NCI-H2196 (cell line): ENCODE measurements at regions not wholly inside any gene's neighbourhood (a gene's known extent, or its start where the extent isn't known, plus 50 kb on each side); places are given as distances from the start of the nearest gene placed in this dataset.

ENCODE experiments used
- DNase-seq: peaks from one replicate; lab custom pipeline; 2025; ENCODE audit not compliant: unreplicated experiment; lab: John Stamatoyannopoulos, UW

DNA sequence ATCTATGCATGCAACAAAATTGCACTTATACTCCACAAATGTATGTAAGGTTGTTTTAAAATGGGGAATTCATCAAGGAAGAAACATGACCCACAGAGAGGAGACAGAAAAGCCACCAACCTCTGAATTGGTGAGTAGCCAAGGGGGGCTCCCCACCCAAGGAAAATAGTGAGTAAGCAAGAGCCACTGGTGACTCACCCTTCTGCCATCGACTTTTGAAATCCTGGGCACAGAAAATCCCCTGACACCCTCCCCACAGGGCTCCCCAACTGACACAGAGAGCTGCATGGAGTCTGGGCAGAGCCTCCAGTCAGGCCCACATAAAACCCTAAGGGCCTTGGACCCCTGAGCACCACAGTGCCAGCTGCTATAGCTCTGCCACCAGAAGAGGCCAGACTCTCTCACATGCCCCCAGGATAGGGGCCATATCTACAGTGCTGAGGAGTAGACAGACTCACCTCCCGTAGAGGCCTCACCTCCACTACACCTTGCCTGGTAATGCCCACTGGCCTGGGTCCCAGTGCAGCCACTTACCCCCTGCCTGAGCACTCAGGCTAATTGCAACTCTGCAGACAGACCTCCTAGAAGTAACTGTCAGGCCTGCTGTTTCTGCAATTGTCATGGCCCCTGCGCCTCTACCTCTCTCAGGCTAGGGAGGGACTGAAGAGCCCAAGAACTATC is 244.7 kb upstream of the WSB1 start:
- no peak for DNase-seq

DNA sequence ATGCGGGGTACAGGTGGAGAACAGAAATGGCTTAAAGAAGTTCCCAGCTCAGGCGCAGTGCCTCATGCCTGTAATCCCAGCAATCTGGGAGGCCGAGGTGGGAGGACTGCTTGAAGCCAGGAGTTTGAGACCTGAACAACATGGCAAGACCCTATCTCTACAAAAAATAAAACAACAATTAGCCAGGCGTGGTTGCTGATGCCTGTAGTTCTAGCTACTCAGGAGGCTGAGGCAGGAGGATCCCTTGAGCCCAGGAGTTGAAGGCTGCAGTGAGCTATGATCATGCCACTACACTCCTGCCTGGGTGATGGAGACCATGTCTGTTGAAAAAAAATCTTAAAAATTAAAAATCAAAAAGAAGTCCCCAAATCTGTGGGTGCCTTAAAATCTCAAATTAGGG is 228.3 kb upstream of the WSB1 start:
- DNase-seq: no peak

DNA sequence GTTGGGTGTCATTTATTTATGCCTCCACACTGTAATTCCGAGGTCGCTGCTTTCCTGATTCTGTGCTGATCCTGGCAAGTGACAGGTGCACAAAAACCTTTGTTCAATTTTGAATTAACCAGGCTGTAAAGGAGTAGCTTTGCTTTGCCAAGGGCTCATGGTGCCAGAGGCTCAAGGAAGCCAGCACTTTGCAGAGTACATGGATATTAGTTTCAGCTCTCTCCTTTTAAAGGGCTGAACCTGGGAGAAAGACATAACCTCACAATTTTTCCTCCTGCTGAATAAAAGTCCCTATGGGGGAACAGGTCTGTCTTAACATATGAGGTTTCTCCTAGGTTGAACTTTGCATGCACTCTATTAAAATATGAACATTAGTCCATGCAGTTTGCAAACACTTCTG is 227.6 kb upstream of the WSB1 start:
- DNase-seq: no peak

DNA sequence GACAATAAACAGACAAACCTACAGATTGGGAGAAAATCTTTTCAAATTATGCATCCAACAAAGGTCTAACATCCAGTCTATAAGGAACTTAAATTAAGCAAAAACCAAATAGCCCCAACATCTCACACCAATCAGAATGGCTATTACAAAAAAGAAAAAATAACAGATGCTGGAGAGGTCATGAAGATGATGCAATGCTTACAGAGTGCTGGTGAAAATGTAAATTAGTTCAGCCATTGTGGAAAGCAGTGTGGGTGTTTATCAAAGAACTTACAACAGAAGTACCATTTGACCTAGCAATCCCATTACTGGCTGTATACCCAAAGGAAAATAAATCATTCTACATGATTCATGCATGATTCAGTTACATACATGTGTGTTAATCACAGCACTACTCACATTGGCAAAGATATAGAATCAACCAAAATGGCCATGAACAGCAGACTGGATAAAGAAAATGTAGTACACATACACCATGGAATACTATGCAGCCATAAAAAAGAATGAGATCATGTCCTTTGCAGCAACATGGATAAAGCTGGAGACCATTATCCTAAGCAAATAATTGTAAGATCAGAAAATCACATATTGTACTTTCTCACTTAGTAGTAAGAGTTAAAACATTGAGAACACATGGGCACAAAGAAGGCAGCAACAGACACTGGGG is 223.9 kb upstream of the WSB1 start:
- no peak for DNase-seq

- DNase-seq: no peak
These were observed 223.1 kb upstream of the WSB1 start for GRCh38 chr17:27070836-27071235.

DNA sequence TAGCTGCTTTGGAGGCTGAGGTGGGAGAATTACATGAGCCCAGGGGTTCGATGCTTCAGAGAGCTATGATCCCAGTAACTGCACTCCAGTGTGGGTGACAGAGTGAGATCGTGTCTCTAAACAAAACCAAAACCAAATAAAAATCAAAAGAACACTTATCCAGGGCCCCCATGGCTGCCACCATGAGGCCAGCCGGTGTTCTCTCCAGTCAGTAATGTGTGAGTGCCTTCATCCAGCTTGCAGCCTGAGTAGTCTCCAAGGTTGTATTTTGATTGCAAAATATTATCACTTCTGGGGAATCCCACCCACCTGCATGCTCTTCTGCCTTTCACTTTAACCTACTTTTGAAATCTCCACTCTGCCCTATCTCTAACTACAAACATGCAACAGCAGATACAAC is 221.0 kb upstream of the WSB1 start:
- no peak for DNase-seq

- DNase-seq: no peak
These were observed 217.1 kb upstream of the WSB1 start for GRCh38 chr17:27076814-27077213.

- no peak for DNase-seq
These were observed 215.6 kb upstream of the WSB1 start for GRCh38 chr17:27078296-27078695.

- DNase-seq: no peak
These were observed 214.3 kb upstream of the WSB1 start for GRCh38 chr17:27079660-27080059.

GRCh38 chr17:27081002-27081638 is 212.8 kb upstream of the WSB1 start:
- DNase-seq: no peak

GRCh38 chr17:27082023-27082774 is 211.7 kb upstream of the WSB1 start:
- DNase-seq: no peak

- DNase-seq: no peak
These were observed 211.1 kb upstream of the WSB1 start for GRCh38 chr17:27082775-27083154.

DNA sequence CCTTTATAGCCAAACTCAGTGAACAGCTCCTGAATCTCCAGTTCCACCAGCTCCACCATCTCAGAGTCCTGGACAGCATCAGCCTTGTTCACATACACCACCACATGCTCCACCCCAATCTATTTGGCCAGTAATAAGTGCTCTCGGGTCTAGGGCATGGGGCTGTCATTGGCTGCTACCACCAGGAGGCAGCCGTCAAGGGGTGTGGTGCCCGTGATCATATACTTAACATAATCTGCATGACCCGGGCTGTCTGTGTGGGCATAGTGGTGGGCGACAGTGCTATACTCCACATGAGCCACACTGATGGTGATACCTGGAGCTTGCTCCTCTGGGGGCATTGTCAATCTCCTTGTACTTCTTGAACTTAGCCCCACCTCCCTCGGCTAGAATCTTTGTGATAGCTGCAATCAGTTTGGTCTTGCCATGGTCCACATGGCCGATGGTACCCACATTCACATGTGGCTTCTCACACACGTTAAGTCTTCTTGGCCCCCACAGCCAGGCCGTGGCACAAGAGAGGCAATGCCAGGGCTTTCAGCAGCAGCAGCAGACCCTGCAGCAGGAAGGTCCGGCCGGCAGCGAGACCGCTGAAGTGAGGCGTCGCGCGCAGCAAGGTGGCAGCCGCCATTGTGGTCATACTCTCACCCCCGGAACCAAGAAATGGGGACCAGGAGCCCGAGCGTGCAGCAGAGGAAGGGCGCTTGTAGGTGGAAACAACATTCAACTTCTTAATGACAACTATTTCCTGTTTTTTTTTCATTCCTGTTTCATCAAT is 210.3 kb upstream of the WSB1 start:
- no peak for DNase-seq

DNA sequence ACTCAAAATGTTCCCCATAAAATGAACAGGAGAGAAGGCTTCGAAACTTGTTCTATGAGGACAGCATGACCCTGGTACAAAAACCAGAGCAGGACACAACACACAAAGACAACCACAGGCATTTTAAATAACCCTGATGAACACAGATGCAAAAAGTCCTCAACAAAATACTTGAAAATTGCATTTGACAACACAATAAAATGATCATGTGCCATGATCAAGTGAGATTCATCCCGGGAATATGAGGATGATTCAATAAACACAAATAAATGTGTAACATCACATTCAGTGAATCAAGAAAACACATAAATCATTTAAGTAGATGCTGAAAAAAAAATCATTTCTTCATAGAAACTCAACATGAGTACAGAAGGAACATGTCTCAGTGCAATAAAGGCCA is 208.4 kb upstream of the WSB1 start:
- no peak for DNase-seq

DNA sequence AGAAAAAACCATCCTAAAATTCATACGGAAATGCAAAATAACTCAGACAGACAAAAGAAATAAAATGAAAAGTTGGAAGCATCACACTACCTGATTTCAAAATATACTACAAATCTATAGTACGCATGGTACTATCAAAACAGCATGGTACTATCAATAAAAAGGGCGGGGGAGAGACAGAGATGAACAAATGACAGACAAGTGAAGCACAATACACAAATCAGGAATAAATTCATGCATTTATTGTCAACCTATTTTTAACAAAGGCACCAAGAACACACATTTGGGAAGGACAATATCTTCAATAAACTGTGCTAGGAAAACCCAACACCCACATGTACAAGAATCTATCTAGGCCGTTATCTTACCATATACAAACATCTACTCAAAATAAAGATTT is 207.4 kb upstream of the WSB1 start:
- DNase-seq: no peak

DNA sequence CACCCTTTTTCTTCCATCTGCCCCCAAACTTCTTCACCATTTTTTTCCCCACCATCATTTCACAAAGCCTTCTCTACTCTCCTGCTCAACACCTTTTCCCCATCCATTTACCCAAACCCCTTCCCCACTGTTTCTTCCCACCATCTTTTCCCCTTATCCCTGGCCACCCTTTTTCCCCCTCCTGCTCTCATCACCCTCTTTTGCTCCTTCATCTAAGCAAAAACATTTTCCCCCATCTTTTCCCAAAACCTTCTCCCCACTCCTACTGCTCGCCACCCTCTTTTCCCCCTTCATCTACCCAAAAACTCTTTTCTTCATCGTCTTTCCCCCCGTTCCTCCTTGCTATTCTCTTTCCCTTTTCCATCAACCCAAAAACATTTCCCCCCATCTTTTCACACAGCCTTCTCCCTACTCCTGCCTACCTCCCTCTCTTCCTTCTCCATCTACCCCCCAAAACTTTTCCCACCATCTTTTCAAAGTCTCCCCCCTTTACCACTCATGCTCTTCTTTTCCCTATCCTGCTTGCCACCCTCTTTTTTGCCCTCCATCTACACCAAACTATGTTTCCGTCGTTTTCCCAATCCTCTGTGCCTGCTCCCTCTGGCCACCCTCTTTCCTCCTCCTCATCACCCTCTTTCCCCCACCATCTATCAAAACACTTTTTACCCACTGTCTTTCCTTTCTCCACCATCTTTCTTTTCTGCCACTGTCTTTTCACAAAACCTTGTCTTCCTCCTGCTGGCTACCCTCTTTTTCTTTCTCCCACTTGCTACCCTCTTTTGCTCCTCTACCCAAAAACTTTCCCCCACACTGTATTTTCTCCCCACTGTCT is 205.8 kb upstream of the WSB1 start:
- DNase-seq: no peak

GRCh38 chr17:27088767-27089078 is 205.2 kb upstream of the WSB1 start:
- no peak for DNase-seq

GRCh38 chr17:27089079-27089928 is 204.6 kb upstream of the WSB1 start:
- DNase-seq: peak; percentile 62

DNA sequence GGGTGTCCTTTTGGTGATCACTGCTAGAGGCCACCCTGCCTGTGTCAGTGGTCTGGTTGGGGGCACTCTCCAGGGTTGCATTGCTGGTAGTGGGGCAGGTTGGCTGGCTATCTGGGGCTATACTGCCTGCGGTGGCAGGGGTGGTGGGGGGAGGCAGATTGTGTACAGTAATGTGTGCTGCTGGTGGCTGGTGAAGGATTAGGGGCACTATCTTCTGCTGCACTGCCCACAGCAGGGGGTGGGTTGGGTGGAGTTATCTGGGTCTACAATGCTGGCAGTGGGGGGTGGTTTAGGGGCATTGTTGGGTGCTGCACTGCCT is 204.0 kb upstream of the WSB1 start:
- DNase-seq: no peak
